ENCODE measurements at regions not wholly inside any gene's neighbourhood (a gene's known extent, or its start where the extent isn't known, plus 50 kb on each side); places are given as distances from the start of the nearest gene placed in this dataset.

GRCh38 chr7:25279705-25280104 is 51.4 kb upstream of the NPVF start:
- DNase-seq: no peak

DNA sequence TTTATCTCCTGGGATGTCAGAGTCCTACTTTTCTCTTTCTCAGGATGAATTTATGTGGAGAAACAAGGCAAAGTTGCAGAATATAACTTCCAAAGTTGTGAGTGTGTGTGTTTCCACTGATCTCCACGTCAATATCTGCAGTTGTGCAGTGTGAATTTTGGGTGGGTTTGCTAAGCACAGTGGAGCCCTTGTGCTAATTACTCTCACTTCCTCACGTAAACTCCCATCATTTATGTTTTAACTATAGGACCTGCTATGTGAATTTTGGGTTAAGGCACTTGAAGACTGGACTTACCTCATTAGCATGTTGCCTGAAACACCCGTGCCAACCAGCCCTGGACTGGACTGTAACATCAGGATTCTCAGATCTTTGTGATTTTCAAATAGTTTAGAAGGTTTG is 51.9 kb upstream of the NPVF start:
- DNase-seq: no peak

- DNase-seq: no peak
Measured at GRCh38 chr7:25282194-25282593, 53.9 kb upstream of the NPVF start.

DNA sequence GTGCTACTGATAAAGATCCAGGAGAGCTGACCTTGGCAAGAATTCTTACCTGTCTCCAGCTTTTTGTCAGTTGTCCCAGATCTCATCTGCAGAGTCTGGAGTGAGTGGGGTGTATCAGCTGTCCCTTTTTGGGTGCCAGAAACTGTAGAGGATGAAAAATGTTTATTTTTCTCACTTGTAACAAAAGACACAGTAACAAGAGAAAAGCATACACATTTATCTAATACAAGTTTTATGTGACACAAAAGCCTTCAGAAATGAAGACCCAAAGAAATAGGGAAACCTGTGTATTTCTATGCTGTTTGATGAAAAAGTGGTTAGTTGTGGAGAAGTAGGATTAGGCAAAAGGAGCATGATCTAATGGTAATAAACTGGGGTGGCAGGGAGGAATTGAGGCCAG is 58.5 kb upstream of the NPVF start:
- no peak for DNase-seq

DNA sequence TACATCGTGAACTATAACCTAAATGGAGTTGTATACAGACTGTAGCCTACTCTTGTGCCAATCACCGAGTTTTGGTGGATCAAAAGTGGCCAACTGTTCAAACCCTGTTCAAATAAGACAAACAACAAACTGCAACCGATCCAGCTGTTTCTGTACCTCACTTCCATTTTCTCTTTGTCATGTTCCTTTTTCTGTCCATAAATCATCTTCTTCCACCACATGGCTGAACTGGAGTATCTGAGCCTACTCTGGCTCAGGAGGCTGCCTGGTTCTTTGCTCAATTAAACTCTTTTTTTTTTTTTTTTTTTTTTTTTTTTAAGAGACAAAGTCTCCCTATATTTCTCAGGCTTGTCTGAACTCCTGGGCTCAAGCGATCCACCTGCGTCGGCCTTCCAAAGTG is 59.0 kb upstream of the NPVF start:
- no peak for DNase-seq

DNA sequence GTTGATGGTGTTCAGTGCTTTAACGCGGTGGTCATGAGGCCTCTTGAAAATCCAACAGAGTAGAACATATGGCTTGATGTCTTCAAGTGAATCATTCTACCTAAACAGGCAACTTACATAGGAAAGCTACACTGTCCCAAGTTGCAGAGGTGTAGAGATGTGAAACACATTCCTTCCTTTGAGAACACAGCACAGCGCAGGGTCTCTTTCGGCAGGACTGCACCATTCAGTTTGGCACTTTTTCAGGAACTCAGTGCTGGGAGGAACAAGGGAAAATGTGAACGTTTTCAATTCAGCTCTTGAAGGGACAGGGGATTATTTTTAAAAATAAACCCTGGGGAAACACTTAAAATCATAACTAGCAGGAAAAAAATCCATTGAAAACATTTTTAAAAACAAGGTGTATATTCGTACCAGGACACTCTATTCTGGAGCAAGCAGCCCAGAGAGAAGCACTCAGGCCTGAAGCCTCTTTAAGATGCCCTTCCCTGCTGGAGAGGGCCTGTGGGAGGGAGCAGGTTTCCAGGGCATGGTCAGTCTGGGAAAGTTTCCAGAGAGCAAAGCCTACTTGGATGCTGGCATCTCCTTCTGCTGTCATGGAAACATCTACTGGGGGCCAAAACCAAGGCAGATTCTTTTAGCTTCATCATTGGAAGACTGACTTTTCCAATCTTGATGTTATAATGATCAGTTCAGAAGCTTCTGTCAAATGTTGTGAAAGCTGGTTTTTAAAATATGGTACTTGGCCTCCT is 60.4 kb upstream of the NPVF start:
- DNase-seq: no peak

- DNase-seq: no peak
Measured at GRCh38 chr7:25289518-25289917, 61.2 kb upstream of the NPVF start.

- DNase-seq: no peak
Measured at GRCh38 chr7:25294624-25295023, 66.3 kb upstream of the NPVF start.

DNA sequence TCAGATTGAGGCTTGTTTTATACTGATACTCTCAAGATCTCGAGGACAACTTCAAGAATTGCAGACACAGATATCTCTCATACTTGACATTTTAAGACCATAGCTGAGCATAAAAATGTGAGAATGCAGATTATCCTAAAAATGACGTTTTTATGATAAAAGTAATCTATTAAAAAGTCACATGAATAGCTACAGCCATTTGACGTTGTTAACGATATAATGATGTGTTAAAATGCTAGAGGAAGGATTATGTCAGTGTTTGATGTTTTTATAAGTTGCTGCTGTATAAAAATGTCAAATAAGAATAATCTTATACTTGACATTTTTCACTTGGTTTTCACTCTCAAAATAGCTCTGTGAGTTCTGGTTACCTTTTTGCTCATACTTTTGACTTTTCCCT is 67.1 kb upstream of the NPVF start:
- DNase-seq: no peak

DNA sequence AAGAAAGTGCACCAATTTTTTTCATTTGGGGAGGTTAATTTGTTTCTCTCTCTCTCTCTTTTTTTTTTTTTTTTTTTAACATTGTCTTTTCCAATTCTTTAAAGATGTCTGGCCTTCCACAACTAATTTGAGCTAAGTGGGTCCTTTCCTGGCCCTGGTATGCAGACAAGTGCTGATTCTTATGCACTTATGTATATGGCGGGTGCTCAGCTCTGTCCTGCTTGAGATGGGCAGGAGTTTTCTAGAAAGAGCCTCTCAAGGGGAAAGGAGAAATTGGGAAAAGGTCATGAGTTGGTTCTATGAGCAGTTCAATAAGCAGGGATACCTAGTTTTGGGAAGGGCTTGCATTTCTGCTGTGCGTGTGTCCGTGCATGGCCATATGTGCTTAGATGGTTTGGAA is 67.8 kb upstream of the NPVF start:
- DNase-seq: no peak

DNA sequence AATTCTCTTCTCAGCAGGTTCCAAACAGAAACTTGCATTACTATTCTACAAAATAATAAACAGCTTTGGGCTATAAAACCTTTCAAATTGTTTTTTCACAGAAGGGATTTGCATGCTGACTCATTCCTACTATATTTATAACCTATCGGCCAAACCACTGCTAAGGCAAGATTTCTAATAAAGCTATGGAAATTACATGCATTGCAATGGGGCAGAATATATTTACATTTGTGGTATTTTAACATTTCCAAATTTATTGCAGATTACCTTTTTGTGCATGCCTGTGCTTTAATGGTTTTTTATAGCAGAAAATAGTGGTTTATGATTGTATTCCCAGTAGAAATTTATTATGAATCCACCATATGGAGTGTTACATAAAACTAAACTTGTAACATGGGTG is 69.0 kb upstream of the NPVF start:
- DNase-seq: no peak

DNA sequence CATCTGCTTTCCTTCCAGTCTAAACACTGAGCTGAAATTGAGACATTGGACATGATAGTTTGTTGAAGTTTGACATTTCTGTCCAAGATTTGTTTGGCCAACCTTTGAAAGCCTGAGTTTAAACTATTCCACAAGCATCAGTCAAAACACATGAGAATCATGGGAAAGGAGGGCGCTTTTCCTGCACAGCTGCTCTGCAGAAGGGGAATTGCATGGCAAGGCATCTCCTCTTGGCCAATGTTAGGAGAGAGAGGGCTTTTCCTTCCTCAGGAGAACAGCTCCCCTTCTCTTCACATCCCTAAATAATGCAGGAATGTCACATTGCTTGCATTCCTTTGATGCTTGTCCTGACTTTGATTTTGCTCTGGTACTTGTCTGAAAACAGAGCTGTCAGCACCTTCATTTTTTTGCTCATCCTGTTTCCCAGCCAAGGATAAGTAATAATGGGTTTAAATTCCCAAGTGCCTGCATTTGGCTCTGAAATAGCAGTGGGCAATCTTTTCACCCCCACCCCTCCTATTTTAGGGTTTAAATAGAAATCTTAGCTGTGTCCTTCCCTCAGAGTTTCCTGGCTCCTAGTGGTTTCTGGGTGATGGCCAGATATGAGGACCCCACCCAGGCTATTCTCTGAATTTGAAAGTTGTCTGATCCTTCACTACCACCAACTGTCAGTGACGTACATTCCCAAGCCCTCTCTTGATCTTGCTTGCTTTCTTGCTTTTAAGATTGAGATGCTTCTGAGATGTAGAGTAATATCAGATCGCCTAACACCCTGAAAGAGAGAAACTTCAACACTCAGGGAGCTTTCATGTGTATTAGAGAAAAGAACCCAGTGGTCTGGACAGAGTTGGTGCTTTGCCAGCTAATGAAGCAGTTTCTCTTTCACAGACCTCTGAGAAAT is 75.2 kb upstream of the NPVF start:
- no peak for DNase-seq

DNA sequence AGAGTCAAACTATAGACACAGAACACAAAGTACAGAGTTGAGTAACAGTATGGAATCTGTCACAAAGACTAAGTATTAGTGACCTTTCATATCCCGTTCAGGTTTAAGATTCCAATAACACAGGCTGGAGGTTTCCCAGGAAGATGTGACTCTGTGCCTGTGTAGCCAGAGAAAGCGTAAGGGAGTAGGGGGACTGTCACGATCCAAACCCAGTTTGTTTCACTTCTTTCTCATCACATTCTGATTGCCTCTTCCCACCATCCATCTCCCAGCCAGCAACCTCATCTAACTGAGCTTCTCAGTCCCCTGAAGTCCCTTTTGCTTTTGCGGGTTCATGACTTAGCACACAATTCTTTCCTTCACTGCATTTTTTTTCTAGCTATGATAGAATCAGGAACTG is 76.4 kb upstream of the NPVF start:
- DNase-seq: no peak

DNA sequence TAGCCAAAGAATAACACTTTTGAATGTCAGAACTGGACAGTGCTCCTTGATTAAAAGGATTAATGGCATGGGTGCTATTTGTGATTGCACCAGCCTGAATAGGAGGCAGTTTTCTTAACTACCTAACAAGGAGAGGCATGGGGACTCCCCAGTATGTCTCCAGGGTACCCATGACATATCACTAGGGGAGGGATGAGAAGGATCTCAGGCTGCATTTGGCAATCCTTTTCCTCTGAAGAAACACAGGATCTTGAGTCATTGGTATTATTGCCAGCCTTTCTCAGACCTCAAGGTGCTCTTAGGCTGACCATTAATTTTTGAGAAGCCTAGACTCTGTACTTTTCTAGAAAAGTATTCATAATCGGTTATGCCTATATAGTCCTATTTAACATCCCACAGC is 77.5 kb upstream of the NPVF start:
- no peak for DNase-seq

DNA sequence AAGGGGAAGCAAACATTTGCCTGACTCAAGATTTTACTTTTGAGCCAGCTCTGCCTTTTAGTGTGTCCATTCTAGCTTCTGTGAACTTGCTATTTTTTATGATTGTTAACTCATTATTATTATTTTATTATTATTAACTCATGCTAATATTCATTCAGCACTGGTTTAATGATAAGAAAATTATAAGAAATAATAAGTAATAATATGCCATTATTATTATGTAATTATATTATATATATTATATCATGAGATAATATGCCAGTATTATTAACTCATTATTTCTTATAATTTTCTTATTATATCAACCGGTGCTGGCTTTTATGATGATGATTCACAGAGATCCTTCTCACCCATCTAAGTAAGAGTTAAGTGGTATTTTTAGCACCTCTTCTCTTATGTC is 79.3 kb upstream of the NPVF start:
- DNase-seq: no peak

DNA sequence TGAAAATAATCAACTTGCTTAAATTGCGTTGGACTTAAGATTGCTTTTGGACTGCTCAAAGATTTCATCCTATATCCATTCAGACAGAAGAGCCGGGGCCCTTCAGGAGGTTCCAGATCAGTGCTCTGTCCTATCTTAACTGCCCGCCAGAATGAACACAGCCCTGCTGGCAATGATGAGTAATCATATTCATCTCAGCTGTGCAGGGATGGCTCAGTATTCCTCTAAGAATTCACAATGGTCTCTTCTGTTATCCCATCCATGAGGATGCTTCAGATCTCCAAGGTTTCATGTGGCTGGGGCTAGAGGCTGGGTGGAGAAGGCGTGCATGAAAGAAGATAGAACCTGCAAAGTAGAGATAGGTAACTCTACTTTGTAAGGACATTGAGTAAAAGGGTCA is 80.0 kb upstream of the NPVF start:
- DNase-seq: no peak

DNA sequence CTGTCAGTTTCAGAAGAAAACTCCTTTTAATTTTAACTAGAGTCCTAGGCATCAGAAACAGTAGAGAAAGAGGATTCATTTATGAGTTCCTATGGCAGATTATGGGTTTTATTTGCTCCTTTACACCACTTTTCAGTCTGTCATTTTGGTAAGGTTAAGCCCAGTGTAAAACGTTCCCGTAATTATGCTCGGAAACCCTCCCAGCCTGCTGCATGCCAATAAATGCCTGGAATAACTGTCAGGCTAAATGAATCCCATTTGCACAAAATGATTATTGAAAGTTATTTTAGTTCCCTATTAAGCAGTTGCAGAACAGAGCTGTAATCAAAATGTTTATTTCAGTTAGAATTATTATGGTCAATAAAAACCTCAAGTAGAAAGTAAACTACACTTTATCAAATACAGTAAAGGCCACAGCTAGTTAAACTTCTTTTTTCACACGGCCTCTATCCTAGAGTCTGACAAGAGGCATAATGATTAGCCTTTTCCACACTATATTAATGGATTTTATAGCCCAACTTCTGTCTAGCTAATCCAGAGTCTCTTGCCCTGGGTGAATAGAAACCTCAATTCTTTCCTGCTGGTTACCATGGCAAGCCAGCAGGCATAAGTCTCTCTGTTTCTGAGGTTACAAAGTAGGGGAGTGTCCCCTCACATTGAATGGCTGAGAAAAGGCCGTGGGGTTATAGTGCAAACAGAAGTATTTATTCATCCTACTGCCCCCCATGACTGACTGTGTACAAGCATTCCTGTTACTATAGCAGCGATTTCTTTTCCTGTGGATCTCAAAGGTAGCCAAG is 80.8 kb upstream of the NPVF start:
- DNase-seq: no peak

- no peak for DNase-seq
Measured at GRCh38 chr7:25310896-25311295, 82.6 kb upstream of the NPVF start.

DNA sequence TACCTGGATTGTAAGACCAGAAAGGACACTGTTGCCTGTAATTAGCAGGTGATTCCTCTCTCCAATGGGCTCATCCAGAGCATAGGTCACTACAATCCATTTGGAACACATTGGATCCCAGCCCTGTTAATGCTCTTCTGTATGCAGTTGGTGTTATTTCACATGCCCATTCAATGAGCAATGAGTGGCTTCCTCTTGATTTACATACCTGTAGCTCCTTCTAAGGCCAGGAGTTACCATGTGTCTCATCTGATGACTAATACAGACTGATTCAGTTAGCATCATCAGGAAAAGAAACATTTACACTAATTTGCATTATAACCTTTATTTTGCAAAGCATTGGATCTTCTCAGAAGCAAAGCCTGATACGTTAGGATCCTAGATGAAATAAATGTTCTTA is 83.1 kb upstream of the NPVF start:
- DNase-seq: no peak

- no peak for DNase-seq
Measured at GRCh38 chr7:25312968-25313367, 84.7 kb upstream of the NPVF start.

DNA sequence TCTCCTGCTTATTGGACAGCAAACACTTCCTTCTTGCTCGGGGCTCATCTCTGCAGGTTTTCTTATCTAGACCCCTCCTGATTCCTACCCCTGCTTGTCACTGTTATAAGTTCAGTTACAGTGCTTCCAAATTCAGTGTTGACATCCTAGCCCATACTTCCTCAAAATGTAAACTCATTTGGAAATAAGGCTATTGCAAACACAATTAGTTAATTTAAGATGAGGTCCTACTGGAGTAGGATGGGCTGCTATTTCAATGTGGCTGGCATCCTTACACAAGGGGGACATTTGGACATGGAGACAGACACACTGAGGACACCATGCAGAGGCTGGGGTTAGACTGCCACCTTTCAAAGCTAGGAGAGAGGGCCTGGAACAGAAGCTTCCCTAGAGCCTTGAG is 85.2 kb upstream of the NPVF start:
- no peak for DNase-seq

DNA sequence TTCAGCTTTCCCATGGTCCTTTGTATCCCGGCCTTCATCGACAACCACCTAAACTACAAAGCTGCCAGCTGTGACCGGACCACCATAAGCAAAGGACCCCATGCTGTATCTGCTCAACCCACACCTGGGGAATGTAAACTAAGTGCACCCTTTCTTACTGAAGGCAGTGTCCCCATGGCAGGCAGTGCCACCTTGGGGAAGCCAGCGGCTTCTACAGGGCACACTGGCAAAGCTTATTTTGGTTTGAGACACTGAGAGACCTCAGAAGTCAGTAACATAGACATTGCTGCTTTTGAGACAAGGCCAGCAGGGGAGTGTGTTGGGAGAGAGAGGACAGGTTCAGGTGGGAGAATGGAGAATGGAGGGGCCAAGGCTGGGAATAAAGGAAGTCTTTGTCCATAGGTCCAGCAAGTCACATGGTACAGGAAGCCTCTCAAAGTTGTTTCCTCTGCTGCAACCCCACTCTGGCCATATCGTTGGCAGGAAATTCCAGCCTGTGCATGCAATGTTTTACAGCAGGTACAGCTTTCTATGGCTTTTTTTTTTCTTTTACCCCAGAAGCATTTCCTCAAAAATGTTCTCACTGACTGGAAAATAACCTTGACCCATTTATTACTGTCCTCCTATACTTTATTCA is 85.9 kb upstream of the NPVF start:
- DNase-seq: no peak

- no peak for DNase-seq
Measured at GRCh38 chr7:25314731-25315267, 86.5 kb upstream of the NPVF start.

Data from NCI-H2107 (cell line).